ENCODE measurements at regions not wholly inside any gene's neighbourhood (a gene's known extent, or its start where the extent isn't known, plus 50 kb on each side); places are given as distances from the start of the nearest gene placed in this dataset.
"Not testable (repeated sequence)": the region's sequence is repeated elsewhere in the genome, so short reads cannot be mapped to it uniquely, and the experiment has no call there.

- not testable (repeated sequence) for DNase-seq (ENCODE audit: low read depth)
These were observed 495.0 kb downstream of the USP25 start for GRCh38 chr21:16224756-16225155.

DNA sequence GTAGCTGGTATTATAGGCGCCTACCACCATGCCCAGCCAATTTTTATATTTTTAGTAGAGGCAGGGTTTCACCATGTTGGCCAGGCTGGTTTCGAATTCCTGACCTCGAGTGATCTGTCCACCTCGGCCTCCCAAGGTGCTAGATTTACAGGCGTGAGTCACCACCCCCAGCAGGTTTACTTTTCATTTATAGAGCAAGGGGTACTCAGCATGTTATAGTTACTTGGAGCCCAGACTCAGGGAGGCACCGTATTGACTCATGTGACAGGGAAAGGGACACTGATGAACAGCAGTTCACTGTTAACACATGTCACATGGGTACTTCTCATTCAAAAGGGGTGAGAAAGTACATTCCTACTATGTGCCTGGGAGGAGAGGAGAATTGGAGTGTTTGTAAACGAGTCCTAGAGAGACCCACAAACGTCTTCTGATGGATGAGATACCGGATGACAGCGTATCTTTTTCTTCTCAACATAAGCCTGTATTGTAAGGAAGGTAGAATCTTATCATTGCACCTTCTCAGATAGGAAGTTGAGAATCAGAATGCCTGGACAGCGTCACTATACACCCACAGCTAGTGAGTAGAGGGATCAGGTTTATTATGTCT is 510.0 kb downstream of the USP25 start:
- DNase-seq (ENCODE audit: low read depth) = no peak

DNA sequence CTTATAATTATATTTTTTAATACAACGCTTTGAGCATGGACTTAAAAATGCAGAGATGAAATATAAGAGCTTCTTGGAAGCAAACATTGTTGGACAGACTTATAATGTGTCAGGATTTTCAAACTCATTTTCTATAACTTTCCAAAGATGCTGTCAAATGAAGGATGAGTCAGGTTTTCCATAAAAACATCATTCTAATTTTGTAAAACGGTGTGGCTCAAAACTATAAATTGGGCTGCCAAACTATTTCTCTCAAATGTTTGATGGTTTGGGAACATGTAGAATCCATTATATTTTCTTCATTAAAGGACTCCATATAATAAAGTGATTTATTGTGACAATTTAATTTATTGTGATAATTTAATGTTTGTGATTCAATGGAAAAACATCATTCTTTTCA is 511.2 kb downstream of the USP25 start:
- DNase-seq (ENCODE audit: low read depth) = no peak

DNA sequence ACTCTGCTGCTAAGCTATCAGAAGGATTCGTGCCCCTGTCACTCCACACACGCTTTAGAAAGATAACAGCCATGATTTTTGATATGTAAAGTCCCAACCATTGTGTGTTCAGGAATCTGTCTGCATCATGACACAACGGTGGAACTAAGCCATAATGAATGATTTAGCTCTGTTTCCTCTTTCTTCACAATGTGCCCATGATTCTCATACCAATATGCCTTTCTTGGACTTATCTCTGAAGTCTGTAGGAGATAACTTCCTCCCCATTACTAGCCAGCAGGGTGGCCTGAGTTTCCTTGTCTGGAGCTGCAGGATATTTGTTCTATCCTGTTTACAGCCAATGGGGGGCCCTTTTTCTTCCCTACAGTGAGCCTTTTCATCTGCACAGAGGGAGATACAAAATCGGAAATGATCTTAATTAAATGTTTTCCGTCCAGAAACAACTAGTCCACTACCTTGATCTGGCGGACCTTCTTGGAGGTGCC is 511.7 kb downstream of the USP25 start:
- DNase-seq (ENCODE audit: low read depth) = no peak

GRCh38 chr21:16243396-16243795 is 513.6 kb downstream of the USP25 start:
- DNase-seq (ENCODE audit: low read depth) = no peak

- no peak for DNase-seq (ENCODE audit: low read depth)
These were observed 518.9 kb downstream of the USP25 start for GRCh38 chr21:16248705-16249104.

GRCh38 chr21:16250273-16250672 is 520.5 kb downstream of the USP25 start:
- DNase-seq (ENCODE audit: low read depth) = no peak

DNA sequence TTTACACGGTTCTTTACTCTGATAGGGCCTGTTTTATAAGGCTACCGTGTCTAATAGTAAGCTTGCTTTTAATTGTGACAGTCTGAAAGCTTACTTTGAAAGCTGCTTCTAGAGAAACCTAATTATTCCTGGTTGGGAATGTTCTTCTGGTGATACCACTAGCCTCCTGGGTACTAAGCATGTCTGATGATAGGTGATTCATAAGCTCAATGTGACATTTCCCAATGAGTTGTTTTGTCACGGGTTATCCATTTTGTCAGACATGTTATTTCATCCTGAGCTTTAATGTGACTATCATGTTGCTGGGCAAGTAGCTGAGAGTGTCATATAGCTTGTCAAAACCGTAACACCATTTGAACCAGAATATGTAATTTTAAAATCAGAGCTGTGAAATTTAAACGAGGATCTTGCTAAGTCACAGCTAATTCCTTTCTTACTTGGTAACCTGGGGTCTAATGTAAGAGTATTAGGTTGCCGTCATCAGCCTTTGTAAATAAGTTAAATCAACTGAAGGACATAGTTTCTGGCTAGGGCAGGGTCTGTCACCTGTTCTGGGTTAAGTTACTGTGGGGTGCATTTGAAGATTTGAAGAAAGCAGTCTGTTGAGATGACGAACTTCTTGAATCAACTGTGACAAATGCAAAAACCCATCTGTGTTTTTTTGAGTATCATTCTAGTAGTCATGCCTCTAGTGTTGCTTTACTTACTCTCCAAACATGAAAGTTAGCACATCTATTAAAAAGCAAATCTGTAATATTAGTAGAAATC is 529.2 kb downstream of the USP25 start:
- DNase-seq (ENCODE audit: low read depth) = no peak

- DNase-seq (ENCODE audit: low read depth) = no peak
These were observed 532.3 kb downstream of the USP25 start for GRCh38 chr21:16262091-16262490.

DNA sequence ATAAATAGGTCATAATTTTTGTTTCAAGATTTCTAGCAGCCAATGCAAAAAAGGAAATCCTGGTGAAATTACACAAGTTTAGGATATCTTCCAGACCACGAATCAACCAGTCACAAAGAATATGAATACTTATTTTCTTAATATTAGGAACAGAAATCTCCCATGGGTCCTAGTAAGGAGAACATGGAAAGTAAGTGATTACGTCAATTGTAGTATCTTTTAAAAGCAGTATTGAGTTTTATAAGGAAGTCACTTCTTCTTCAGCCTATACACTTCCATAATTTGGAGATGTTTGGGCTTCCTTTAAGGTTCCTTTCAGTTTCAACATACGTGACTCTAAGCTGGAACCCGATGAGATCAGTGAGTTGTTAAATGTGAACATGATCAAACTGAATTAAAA is 534.5 kb downstream of the USP25 start:
- DNase-seq (ENCODE audit: low read depth) = no peak

- DNase-seq (ENCODE audit: low read depth) = no peak
These were observed 539.7 kb downstream of the USP25 start for GRCh38 chr21:16269476-16269875.

- no peak for DNase-seq (ENCODE audit: low read depth)
These were observed 550.2 kb downstream of the USP25 start for GRCh38 chr21:16279731-16280581.

- no peak for DNase-seq (ENCODE audit: low read depth)
These were observed 550.9 kb downstream of the USP25 start for GRCh38 chr21:16280686-16281091.

GRCh38 chr21:16283516-16283915 is 553.7 kb downstream of the USP25 start:
- no peak for DNase-seq (ENCODE audit: low read depth)

- no peak for DNase-seq (ENCODE audit: low read depth)
These were observed 555.9 kb downstream of the USP25 start for GRCh38 chr21:16285605-16286126.

GRCh38 chr21:16287046-16287445 is 557.3 kb downstream of the USP25 start:
- DNase-seq (ENCODE audit: low read depth) = no peak

DNA sequence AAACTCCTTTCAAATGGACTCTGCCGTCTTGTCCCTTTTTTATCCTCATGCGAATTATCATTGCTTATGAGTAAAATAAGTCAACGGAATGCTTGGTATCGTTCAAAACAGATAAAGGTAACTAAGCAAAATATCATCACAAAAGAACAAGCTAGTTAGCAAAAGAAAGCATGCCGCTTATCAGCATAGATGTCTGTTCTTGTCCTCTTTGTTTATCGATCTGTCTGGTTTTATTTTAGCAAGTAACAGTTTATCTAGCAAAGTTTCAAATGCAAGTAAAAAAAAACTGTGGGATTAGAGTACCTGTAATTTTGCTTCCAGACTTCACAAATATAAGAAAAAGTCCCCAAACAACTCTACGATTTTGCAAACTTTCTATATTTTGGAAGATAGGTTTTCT is 561.5 kb downstream of the USP25 start:
- no peak for DNase-seq (ENCODE audit: low read depth)

DNA sequence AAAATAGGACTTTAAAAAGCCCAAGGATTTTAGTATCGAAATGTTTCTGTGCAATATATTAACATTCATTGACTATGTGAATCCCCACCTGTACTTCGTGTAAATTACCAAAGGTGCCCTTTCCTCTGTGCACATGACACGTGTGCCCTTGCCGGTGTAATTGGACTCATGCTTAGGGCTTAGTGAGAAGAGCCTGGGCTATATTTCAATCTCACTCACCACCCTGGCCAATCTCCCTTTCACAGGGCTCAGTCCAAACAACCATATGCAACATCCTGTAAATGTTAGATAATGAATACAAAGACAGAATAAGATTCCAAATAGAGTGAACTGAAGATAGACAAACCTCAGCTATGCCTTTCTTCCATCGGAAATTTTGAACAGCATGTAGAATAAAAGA is 564.3 kb downstream of the USP25 start:
- no peak for DNase-seq (ENCODE audit: low read depth)

GRCh38 chr21:16302851-16303282 is 573.1 kb downstream of the USP25 start:
- DNase-seq (ENCODE audit: low read depth) = no peak

DNA sequence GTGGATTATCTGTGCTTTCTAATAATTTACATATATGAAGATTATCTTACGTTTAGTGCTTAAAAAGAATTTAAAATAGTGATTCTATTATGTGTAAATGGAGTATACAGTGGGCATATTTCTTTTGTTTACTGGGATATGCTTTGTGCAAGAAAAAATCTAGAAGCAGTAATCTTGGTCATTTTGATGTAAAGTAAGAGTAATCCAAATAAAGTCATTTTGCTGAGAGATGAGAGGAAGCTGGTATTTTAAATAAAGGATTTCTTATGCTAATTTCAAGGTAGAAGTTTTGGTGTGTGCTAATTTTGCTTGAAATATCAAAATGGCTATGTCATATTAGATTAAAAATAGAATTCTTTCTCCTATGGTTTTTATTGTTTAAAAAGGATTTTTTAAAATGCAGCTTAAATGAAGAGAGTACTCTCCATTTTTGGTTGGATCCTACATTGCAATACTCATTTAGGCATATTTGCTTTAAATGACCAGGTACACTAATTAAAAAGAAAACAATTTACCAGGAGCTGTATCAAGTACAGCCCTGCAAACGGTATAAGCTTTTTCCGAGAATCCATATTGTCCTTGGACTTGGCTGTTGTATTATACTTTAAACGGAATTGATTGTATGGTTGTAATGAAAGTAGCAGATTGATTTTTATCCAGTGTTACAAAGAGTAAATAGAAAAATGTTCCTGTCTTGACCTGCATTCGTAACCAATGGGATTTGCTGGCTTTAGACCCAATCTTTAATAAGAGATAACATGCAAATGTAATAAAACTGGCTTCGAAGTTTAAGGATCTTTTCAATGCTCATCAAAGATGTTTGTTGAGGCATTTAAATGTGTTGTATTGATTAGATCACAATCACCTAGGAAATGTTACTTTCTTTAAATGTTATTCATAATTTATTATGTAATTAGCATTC is 574.7 kb downstream of the USP25 start:
- no peak for DNase-seq (ENCODE audit: low read depth)

DNA sequence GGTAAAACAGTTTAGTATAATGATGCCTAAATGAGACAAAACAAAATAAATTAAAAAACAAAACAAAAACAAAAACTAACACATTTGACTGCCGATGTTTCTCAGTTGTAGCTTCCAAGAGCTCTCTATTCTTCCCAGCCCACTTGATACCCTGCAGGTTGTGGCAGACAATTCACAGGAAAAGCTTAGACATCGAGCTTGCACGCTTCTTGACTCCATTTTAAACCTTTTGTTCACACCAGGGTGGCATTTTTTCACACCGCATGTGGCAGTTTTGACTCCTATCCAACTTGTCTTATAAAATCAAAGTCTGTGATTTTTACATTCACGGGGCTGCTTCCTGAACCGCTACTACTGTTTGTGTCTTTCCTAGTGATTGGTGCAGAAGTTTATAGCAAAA is 575.9 kb downstream of the USP25 start:
- no peak for DNase-seq (ENCODE audit: low read depth)

All from activated T-helper 9 cell treated with anti-CD3 and anti-CD28 coated beads, Interleukin-2, amount 50 U/mL, for 16 hours (primary cell).